Activated effector memory CD4-positive, alpha-beta T cell treated with anti-CD3 and anti-CD28 coated beads, Interleukin-2, amount 50 U/mL, for 16 hours (primary cell): ENCODE measurements at regions not wholly inside any gene's neighbourhood (a gene's known extent, or its start where the extent isn't known, plus 50 kb on each side); places are given as distances from the start of the nearest gene placed in this dataset.
"Not testable (repeated sequence)": the region's sequence is repeated elsewhere in the genome, so short reads cannot be mapped to it uniquely, and the experiment has no call there.

Experiments
- DNase-seq: peaks from one replicate; pipeline ENCODE4 v3.0.0-alpha.2; 2020

GRCh38 chr5:87741881-87742280, 329.2 kb upstream of the CCNH start:
- DNase-seq, result no peak

DNA sequence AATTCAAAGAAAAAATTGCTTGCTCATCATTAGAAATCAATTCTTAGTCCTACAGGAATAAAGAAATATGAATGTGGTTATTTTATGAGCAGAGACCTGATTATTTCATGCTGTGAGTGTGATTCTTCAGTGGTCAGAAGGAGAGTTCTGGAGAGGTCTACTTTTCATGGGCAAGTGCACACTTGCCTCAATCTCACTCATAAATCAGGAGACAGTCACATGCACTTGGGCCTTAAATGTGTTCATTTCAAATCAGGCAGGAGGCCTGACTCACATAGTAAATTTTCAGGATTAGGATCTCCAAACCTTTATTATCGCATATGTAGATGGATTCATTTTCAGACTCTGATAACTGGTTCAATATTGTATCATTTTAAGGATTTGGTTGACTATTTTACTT, 323.2 kb upstream of the CCNH start:
- DNase-seq, result no peak

DNA sequence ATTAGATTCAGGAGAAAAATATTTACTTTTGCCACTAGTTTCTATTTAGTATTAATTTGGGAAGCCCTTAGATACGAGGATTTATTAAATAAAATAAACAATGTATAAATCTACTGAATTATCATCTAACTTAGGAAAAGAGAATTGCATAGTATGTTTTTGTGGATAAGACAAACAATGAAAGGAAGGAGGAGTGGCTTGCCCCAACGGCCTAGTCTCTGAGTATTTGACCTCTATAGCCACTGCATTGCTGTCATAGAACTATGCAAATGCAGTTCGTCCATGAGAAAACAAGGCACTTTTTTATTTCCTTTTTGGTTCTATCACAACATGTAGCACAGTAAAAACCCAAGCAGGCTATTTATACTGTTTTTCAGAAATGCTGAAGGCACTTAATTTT, 321.2 kb upstream of the CCNH start:
- DNase-seq, result no peak

GRCh38 chr5:87732875-87733768, 320.4 kb upstream of the CCNH start:
- no peak for DNase-seq

DNA sequence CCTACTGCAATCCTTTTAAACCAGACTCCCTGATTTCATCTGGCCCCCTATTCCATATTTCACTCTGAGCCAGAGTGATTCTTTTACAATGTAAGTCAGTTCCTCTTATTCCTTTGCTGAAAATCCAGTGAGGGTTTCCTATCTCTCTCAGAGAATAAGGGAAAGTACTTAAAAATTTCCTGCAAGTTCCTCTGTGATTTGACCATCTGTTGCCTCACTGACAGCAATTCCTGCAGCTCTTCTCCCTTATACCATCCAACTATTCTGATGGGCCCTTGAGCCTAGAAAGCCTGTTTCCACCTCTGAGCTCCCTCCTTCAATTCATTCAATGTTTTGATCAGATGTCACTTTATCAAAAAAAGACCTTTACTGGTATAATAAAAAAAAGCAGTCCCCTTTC, 317.1 kb upstream of the CCNH start:
- no peak for DNase-seq

- no peak for DNase-seq
These were observed 309.6 kb upstream of the CCNH start for GRCh38 chr5:87722286-87722685.

DNA sequence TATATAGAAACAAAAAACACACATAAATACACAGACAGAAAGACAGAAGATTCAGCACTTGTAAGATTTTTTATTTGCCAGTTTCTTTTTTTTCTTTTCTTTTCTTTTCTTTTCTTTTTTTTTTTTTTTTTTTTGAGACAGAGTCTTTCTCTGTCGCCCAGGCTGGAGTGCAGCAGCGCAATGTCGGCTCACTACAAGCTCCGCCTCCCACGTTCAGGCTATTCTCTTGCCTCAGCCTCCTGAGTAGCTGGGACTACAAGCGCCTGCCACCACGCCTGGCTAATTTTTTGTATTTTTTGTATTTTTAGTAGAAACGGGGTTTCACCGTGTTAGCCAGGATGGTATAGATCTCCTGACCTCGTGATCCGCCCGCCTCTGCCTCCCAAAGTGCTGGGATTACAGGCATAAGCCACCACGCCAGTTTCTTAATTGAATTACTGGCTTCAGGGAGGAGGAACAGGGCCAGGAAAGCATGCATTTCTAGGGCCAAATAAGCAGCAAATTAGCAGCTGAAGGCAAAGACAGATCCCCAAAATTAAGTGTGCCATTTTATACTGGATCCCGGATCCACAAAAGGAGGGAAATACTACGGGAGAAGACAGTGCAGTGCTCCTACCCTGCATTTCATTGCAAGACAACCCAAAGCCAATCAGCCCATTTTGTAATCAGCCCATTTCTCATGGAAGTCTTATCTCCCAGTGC, 305.6 kb upstream of the CCNH start:
- not testable (repeated sequence) for DNase-seq

DNA sequence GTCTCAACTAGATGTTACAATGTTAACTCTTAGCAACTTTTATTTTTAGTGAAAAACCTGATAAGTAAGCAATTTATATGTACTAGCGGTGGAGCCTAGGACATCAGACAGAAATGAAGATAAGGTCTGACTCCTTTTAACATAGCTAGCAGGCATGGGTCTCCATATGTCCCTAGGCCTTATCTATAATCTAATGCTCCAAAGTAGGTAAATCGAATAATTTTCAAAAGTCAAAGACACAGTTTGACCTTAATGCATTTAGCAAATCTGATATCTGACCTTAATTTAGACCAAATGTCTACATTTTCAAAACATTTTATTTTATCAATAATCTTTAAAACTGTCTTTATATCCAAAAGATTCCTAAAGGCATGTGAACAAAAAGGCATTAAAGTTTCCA, 305.0 kb upstream of the CCNH start:
- DNase-seq, result no peak

- no peak for DNase-seq
These were observed 293.1 kb upstream of the CCNH start for GRCh38 chr5:87705876-87706275.

DNA sequence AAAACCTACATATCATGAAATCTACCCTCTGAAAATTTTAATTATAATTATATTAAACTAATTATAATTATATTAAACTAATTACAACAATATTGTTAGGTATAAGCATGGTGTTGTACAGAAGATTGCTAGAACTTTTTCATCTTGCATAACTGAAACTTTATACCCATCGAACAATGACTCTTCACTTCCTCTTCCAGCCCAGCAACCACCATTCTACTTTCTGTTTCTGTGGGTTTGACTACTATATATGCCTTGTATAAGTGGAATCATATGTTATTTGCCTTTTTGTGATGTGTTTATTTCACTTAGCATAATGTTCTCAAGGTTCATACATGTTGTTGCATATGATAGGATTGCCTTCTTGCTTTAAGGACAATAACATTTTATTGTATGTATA, 274.2 kb upstream of the CCNH start:
- no peak for DNase-seq

DNA sequence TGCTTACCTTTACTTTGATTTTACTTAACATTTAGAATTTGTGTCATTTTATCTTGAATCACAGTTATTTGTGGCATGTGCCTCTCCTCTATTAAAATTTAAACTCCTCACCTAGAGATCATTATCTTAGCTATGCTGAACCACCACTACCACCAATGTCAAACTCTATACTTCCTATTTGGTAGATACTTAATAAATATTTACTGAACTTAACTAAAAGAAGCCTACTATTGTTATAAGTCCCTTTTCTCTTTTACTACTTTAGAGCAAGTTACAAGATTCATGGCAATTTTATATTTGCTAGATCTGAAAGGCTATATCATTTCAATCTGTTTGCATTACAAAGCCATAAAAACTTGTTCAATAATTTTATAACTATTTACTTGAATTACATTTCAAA, 273.3 kb upstream of the CCNH start:
- no peak for DNase-seq

DNA sequence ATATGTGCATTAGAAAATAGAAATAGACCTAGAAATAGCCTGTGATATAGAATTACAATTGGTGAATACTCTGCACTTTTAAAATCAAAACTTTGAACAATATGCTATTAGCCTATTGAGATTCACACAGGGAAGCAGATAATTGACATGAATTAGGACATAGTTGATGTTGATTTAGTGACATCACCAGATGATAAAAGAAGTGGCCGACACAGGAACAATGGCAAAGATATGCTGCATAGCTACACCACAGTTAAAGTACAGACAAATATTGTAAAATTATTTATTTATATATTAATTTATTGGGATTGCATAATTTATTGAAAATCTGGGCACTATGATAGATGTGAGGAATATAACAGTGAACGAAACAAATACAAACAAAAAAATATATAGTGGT, 261.5 kb upstream of the CCNH start:
- no peak for DNase-seq

DNA sequence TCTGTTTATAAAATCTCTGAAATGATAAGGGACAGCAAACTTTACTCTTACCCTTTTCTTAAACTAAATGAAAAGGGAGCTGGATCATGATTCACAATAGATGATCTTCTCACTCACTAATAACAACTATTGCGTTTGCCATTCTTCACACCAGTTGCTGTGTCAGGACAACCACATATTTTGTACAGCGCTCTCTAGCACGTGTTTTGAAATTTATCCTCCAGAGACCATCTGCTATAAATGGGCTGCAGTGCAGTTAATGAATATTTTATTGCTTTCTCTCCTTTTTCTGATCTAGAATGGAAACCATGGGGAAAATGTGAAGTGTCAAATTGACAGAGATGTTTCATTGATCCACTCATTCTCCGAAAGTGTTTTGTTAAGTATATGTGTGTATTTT, 258.4 kb upstream of the CCNH start:
- DNase-seq, result no peak

- no peak for DNase-seq
These were observed 252.4 kb upstream of the CCNH start for GRCh38 chr5:87665166-87665565.

GRCh38 chr5:87661784-87662566, 249.2 kb upstream of the CCNH start:
- DNase-seq, result no peak

GRCh38 chr5:87653242-87653641, 240.5 kb upstream of the CCNH start:
- DNase-seq, result no peak

GRCh38 chr5:87650284-87650683, 237.6 kb upstream of the CCNH start:
- DNase-seq, result no peak

GRCh38 chr5:87649455-87649854, 236.7 kb upstream of the CCNH start:
- DNase-seq, result no peak

GRCh38 chr5:87645224-87645623, 232.5 kb upstream of the CCNH start:
- DNase-seq, result no peak

DNA sequence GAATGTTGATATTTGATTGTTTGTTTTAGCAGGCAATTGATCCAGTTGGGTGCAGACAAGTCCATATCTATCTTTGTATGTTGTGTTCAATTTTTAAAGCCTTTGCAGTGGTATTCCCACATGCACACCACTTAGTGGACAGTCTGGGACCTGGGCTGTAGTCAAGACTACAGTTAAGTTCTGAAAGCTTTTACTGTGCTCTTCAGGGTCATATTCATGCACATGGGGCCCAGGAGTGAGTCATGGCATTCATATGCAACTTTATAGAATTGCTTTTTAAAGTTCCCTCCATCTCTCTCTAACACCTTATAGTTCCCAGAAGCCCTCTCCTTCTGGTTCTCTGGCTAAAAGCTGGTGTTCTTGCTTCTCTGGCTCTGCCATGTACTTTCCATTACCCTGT, 228.2 kb upstream of the CCNH start:
- no peak for DNase-seq

- DNase-seq, result no peak
These were observed 214.6 kb upstream of the CCNH start for GRCh38 chr5:87627363-87627762.

GRCh38 chr5:87608385-87608784, 195.7 kb upstream of the CCNH start:
- DNase-seq, result no peak

GRCh38 chr5:87605663-87606062, 192.9 kb upstream of the CCNH start:
- no peak for DNase-seq

DNA sequence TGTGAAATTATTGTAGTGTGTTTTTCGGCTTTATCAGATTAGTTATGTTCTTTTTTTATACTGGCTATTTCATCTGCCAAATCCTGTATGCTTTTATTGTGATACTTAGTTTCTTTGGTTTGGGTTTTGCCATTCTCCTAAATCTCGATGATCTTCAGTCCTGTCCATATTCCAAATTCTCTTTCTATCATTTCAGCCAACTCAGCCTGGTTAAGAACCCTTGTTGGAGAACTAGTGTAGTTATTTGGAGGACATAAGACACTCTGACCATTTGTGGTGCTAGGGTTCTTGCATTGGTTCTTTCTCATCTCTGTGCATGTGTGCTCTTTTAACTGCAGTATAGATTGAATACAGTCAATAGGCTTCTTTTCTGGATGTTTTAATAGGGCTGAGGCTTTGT, 187.0 kb upstream of the CCNH start:
- no peak for DNase-seq
